B cell (primary cell): ENCODE measurements at regions not wholly inside any gene's neighbourhood (a gene's known extent, or its start where the extent isn't known, plus 50 kb on each side); places are given as distances from the start of the nearest gene placed in this dataset.

Experiments used
- CTCF ChIP-seq: fragments of 200-600 bp; IDR thresholded peaks from one replicate; pipeline ENCODE4 v1.8.0; 2022; ENCODE audit warnings: antibody characterized with exemption, mild to moderate bottlenecking
- EZH2 ChIP-seq: IDR thresholded peaks from 2 replicates; pipeline ENCODE4 v1.6.1; 2012; ENCODE audit warnings: borderline replicate concordance, low read depth, mild to moderate bottlenecking, moderate library complexity, low read length; ENCODE audit not compliant: insufficient read depth, poor library complexity, severe bottlenecking

GRCh38 chr10:9289811-9290210 lies 1235.3 kb downstream of the GATA3 start:
- TF ChIP-seq CTCF: no peak
- TF ChIP-seq EZH2: no peak
